ENCODE measurements at regions not wholly inside any gene's neighbourhood (a gene's known extent, or its start where the extent isn't known, plus 50 kb on each side); places are given as distances from the start of the nearest gene placed in this dataset.

GRCh38 chr7:68414631-68415425 is 1183.4 kb upstream of the AUTS2 start:
- DNase-seq, result no peak

GRCh38 chr7:68417002-68417401 is 1181.3 kb upstream of the AUTS2 start:
- no peak for DNase-seq

- DNase-seq, result no peak
These were observed 1180.6 kb upstream of the AUTS2 start for GRCh38 chr7:68417659-68418058.

- DNase-seq, result no peak
These were observed 1177.7 kb upstream of the AUTS2 start for GRCh38 chr7:68420342-68421192.

GRCh38 chr7:68421712-68422111 is 1176.6 kb upstream of the AUTS2 start:
- no peak for DNase-seq

- DNase-seq, result no peak
These were observed 1176.0 kb upstream of the AUTS2 start for GRCh38 chr7:68422281-68422680.

- DNase-seq, result no peak
These were observed 1174.9 kb upstream of the AUTS2 start for GRCh38 chr7:68423356-68423755.

GRCh38 chr7:68424658-68425297 is 1173.5 kb upstream of the AUTS2 start:
- DNase-seq, result no peak

- no peak for DNase-seq
These were observed 1172.9 kb upstream of the AUTS2 start for GRCh38 chr7:68425377-68425776.

GRCh38 chr7:68429411-68430117 is 1168.7 kb upstream of the AUTS2 start:
- DNase-seq, result no peak

- no peak for DNase-seq
These were observed 1165.7 kb upstream of the AUTS2 start for GRCh38 chr7:68432585-68432984.

GRCh38 chr7:68433462-68434070 is 1164.7 kb upstream of the AUTS2 start:
- no peak for DNase-seq

GRCh38 chr7:68434857-68435256 is 1163.4 kb upstream of the AUTS2 start:
- no peak for DNase-seq

GRCh38 chr7:68438016-68438415 is 1160.3 kb upstream of the AUTS2 start:
- DNase-seq, result no peak

GRCh38 chr7:68438811-68439210 is 1159.5 kb upstream of the AUTS2 start:
- no peak for DNase-seq

GRCh38 chr7:68439897-68440296 is 1158.4 kb upstream of the AUTS2 start:
- DNase-seq, result no peak

- no peak for DNase-seq
These were observed 1157.4 kb upstream of the AUTS2 start for GRCh38 chr7:68440866-68441265.

GRCh38 chr7:68441645-68442044 is 1156.6 kb upstream of the AUTS2 start:
- DNase-seq, result no peak

GRCh38 chr7:68442931-68443631 is 1155.2 kb upstream of the AUTS2 start:
- no peak for DNase-seq

GRCh38 chr7:68444042-68444441 is 1154.2 kb upstream of the AUTS2 start:
- no peak for DNase-seq

GRCh38 chr7:68444956-68445355 is 1153.3 kb upstream of the AUTS2 start:
- no peak for DNase-seq

GRCh38 chr7:68446183-68446582 is 1152.1 kb upstream of the AUTS2 start:
- DNase-seq, result no peak

All from right forelimb (tissue), 1 donor.